ENCODE measurements at regions not wholly inside any gene's neighbourhood (a gene's known extent, or its start where the extent isn't known, plus 50 kb on each side); places are given as distances from the start of the nearest gene placed in this dataset.
"Not testable (repeated sequence)": the region's sequence is repeated elsewhere in the genome, so short reads cannot be mapped to it uniquely, and the experiment has no call there.

DNA sequence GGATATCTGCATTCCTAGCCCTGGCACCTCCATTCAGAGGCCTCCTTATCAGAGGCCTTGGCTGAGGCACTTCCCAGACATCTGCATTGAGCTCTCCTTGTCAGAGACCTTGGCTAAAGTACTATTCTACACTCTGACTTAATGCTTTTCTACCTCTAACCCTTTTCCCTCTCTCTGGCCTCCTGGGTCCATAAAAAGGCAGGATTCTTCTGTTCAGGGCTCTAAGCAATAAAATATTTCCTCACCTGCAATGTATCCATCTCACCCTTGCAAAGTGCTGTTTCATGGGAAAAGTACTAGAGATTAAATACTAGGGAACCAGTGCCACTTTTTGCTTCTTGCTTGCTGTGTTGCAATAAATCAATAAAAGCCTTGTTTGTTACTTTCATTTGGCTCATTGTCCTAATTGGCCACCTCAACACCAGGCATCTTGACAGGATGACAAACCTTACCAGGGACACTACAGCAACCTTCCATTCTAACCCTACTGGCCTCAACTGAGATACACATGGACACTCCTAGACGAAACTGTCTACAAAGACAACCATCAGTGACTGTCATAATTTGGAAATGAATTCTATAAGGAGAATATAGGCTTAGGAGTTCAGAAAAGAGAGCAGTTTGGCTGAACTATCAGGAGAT, 106.5 kb upstream of the SETMAR start:
- no peak for TF ChIP-seq FOXP2 (optimal IDR thresholded peaks at IDR 0.05; ENCODE audit: control extremely low read depth, extremely low read length, insufficient read depth)
- TF ChIP-seq EZH2 (IDR thresholded peaks at IDR 0.05), result no peak
- no peak for TF ChIP-seq POLR2AphosphoS5 (IDR thresholded peaks at IDR 0.05; ENCODE audit: borderline replicate concordance, low read depth, low read length)
- no peak overlapping the region for H3K9ac ChIP-seq (ENCODE audit: insufficient read length)
- no peaks in the 10 kb centered on the region for H3K9me3 ChIP-seq (ENCODE audit: low read depth, low read length)
- H3K36me3 ChIP-seq (ENCODE audit: insufficient read depth, low read length), result no peaks in the 10 kb centered on the region
- H3K4me3 ChIP-seq, result no peak overlapping the region
- no peak overlapping the region for H3K27ac ChIP-seq
- no peak for DNase-seq (ENCODE audit: low read depth, low spot score)

DNA sequence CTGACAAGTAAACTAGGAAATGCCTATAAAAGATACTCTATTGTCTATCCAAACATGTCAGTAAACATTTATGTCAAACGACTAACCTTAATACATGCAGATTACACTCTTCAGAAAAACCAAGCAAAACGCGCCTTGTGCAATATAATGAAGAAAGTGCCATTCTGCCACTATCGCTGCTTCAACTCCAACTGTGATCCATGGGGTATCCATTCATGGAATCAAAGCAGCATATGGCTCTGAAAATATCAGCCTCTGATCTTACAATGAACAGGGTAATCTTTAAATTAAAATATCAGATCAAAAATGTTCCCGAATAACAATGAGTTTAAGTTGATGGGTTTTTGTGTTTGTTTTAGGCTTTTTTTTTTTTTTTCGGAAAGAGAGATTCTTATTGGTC, 105.5 kb upstream of the SETMAR start:
- TF ChIP-seq POLR2AphosphoS5 (IDR thresholded peaks at IDR 0.05; ENCODE audit: borderline replicate concordance, low read depth, low read length) (no peak), EZH2 (IDR thresholded peaks at IDR 0.05) (no peak), FOXP2 (optimal IDR thresholded peaks at IDR 0.05; ENCODE audit: control extremely low read depth, extremely low read length, insufficient read depth) (no peak)
- DNase-seq (ENCODE audit: low read depth, low spot score), result no peak
- Histone ChIP-seq H3K9ac (ENCODE audit: insufficient read length) (no peak overlapping the region), H3K27ac (no peak overlapping the region), H3K9me3 (ENCODE audit: low read depth, low read length) (no peaks in the 10 kb centered on the region), H3K36me3 (ENCODE audit: insufficient read depth, low read length) (no peaks in the 10 kb centered on the region), H3K4me3 (no peak overlapping the region)

DNA sequence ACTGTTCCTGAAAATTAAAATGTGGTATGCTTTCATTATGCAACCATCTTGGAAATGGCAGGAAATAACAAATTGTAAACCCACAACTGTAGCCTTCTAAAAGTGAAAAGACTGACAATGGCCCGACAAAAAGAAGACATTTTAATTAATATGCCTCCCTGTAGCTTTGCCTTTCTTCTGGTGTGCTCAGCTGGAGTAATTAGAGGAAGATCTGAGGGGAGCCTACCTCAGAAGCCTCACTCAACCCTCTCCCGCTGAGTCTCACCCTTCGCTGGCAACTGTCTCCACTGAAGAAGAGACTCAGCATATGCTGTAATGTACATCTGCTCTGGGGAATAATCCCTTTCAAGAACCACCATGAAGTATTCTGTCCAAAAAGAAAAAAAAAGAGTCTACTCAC, 104.7 kb upstream of the SETMAR start:
- H3K27ac ChIP-seq, result no peak overlapping the region
- DNase-seq (ENCODE audit: low read depth, low spot score), result no peak
- TF ChIP-seq EZH2 (IDR thresholded peaks at IDR 0.05) (no peak), POLR2AphosphoS5 (IDR thresholded peaks at IDR 0.05; ENCODE audit: borderline replicate concordance, low read depth, low read length) (no peak), FOXP2 (optimal IDR thresholded peaks at IDR 0.05; ENCODE audit: control extremely low read depth, extremely low read length, insufficient read depth) (no peak)
- no peaks in the 10 kb centered on the region for H3K36me3 ChIP-seq (ENCODE audit: insufficient read depth, low read length)
- H3K9me3 ChIP-seq (ENCODE audit: low read depth, low read length), result no peaks in the 10 kb centered on the region
- no peak overlapping the region for H3K9ac ChIP-seq (ENCODE audit: insufficient read length)
- H3K4me3 ChIP-seq, result no peak overlapping the region

GRCh38 chr3:4204776-4205175, 98.4 kb upstream of the SETMAR start:
- H3K9me3 ChIP-seq (ENCODE audit: low read depth, low read length); H3K27ac ChIP-seq; H3K4me3 ChIP-seq; H3K9ac ChIP-seq (ENCODE audit: insufficient read length); H3K36me3 ChIP-seq (ENCODE audit: insufficient read depth, low read length); DNase-seq (ENCODE audit: low read depth, low spot score): not testable (repeated sequence)

DNA sequence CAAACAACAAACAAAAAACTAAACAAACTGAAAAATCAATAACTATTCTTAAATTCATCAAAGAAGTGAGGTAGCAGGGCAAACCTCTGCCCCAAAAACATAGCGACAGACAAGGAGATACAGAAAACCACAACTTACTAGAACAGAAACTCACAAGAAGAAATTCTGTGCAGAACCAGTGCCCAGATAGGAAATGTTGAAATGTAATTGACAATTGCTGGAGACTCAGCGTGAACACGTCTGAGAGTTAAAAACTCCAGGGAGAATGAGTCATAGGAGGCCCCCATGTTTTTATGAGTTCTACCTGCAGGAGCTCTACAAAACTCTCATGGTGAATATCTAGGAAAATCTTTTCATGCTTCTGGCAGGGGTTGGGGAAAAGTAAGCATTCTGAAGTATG, 95.5 kb upstream of the SETMAR start:
- Histone ChIP-seq H3K9me3 (ENCODE audit: low read depth, low read length) (no peaks in the 10 kb centered on the region), H3K9ac (ENCODE audit: insufficient read length) (no peak overlapping the region), H3K27ac (no peak overlapping the region), H3K4me3 (no peak overlapping the region), H3K36me3 (ENCODE audit: insufficient read depth, low read length) (no peaks in the 10 kb centered on the region)
- no peak for DNase-seq (ENCODE audit: low read depth, low spot score)
- TF ChIP-seq POLR2AphosphoS5 (IDR thresholded peaks at IDR 0.05; ENCODE audit: borderline replicate concordance, low read depth, low read length) (no peak), EZH2 (IDR thresholded peaks at IDR 0.05) (no peak), FOXP2 (optimal IDR thresholded peaks at IDR 0.05; ENCODE audit: control extremely low read depth, extremely low read length, insufficient read depth) (no peak)

GRCh38 chr3:4208556-4208955, 94.6 kb upstream of the SETMAR start:
- H3K9me3 ChIP-seq (ENCODE audit: low read depth, low read length), result no peaks in the 10 kb centered on the region
- H3K36me3 ChIP-seq (ENCODE audit: insufficient read depth, low read length), result no peaks in the 10 kb centered on the region
- no peak for TF ChIP-seq FOXP2 (optimal IDR thresholded peaks at IDR 0.05; ENCODE audit: control extremely low read depth, extremely low read length, insufficient read depth)
- TF ChIP-seq EZH2 (IDR thresholded peaks at IDR 0.05), result no peak
- TF ChIP-seq POLR2AphosphoS5 (IDR thresholded peaks at IDR 0.05; ENCODE audit: borderline replicate concordance, low read depth, low read length), result no peak
- no peak overlapping the region for H3K27ac ChIP-seq
- no peak for DNase-seq (ENCODE audit: low read depth, low spot score)
- no peak overlapping the region for H3K9ac ChIP-seq (ENCODE audit: insufficient read length)
- no peak overlapping the region for H3K4me3 ChIP-seq

DNA sequence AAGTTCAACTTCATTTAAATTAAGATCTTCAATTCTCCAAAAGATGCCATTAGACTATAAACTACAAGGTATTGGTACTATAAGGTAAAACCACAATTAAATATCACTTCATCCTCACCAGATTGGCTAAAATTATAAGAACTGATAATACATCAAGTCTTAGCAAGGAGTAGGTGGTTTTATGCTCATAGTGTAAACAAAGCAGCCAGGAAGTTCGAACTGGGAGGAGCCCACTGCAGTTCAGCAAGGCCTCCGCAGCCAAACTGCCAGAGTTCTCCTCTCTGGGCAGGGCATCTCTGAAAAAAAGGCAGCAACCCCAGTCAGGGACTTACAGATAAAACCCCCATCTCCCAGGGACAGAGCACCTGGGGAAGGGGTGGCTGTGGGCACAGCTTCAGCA, 91.6 kb upstream of the SETMAR start:
- Histone ChIP-seq H3K9me3 (ENCODE audit: low read depth, low read length) (no peaks in the 10 kb centered on the region), H3K36me3 (ENCODE audit: insufficient read depth, low read length) (no peaks in the 10 kb centered on the region), H3K9ac (ENCODE audit: insufficient read length) (no peak overlapping the region)

GRCh38 chr3:4213420-4213819, 89.7 kb upstream of the SETMAR start:
- H3K9me3 ChIP-seq (ENCODE audit: low read depth, low read length); H3K4me3 ChIP-seq; H3K27ac ChIP-seq; H3K36me3 ChIP-seq (ENCODE audit: insufficient read depth, low read length); H3K9ac ChIP-seq (ENCODE audit: insufficient read length); DNase-seq (ENCODE audit: low read depth, low spot score): not testable (repeated sequence)

More for the DNA sequence above, 91.6 kb upstream of the SETMAR start:
- TF ChIP-seq FOXP2 (optimal IDR thresholded peaks at IDR 0.05; ENCODE audit: control extremely low read depth, extremely low read length, insufficient read depth) (no peak), POLR2AphosphoS5 (IDR thresholded peaks at IDR 0.05; ENCODE audit: borderline replicate concordance, low read depth, low read length) (no peak), EZH2 (IDR thresholded peaks at IDR 0.05) (no peak)
- Histone ChIP-seq H3K4me3 (no peak overlapping the region), H3K27ac (no peak overlapping the region)
- DNase-seq (ENCODE audit: low read depth, low spot score), result no peak

- not testable (repeated sequence) for H3K27ac ChIP-seq; DNase-seq (ENCODE audit: low read depth, low spot score); H3K36me3 ChIP-seq (ENCODE audit: insufficient read depth, low read length); H3K9ac ChIP-seq (ENCODE audit: insufficient read length); H3K9me3 ChIP-seq (ENCODE audit: low read depth, low read length); H3K4me3 ChIP-seq
These were observed 86.2 kb upstream of the SETMAR start for GRCh38 chr3:4216974-4217373.
